Heart left ventricle (tissue), 13 donors: ENCODE measurements at regions not wholly inside any gene's neighbourhood (a gene's known extent, or its start where the extent isn't known, plus 50 kb on each side); places are given as distances from the start of the nearest gene placed in this dataset.

Experiments
- CTCF ChIP-seq, 12 donors: fragments of 200-600 bp; sonication (generic) in 4 of 12; IDR thresholded peaks; one replicate each; pipeline versions ENCODE4 v1.5.0 to v1.8.0; 2018 to 2022; ENCODE audit warnings: antibody characterized with exemption in 12 of 12, mild to moderate bottlenecking in 5 of 12
- POLR2A ChIP-seq, 2 donors: fragments of 450-650 bp; IDR thresholded peaks; one replicate each; pipeline ENCODE4 v1.6.1; 2017; ENCODE audit warnings: antibody characterized with exemption in 2 of 2, mild to moderate bottlenecking in 2 of 2, moderate library complexity in 2 of 2
- donor health status: ischemic (EF 13 %, LVEDD 7.1; RV severe dilation, severe dysfunction).
- donor health status: DM: no; HTN: yes; CAD: no.
- donor health status: DM: no; HTN: no; CAD: no.
- donor health status: ischemic (EF 25% LVEDD 6.9; RV normal size, moderate dysfunction).
- donor health status: ischemic (EF 25% LVEDD 5.7; RV mildly dilated, moderate dysfunction).
- donor health status: ischemic (EF 35%, LVEDD 5.7; RV mildly dilated, moderate dysfunction).
- donor health status: nonischemic (EF 11% LVEDD 7.7; RV severe dilation, severe dysfunction).
- donor health status: DM: yes; HTN: yes; CAD: no.
- donor health status: PGD.
- donor health status: ischemic (EF 29% LVEDD 5.4; RV normal size, mild dysfunction).
- donor health status: nonischemic (EF 23%, LVEDD 6.1; RV moderate dilation, normal function).

- TF ChIP-seq CTCF (IDR thresholded peaks at IDR 0.05), result no peak
- no peak for TF ChIP-seq POLR2A (IDR thresholded peaks at IDR 0.05)
Measured at GRCh38 chr2:145220496-145220895, 700.6 kb upstream of the ZEB2 start.
